Astrocyte (in vitro differentiated cells and primary cell): ENCODE measurements at regions not wholly inside any gene's neighbourhood (a gene's known extent, or its start where the extent isn't known, plus 50 kb on each side); places are given as distances from the start of the nearest gene placed in this dataset.

Experiments
- EZH2 ChIP-seq: IDR thresholded peaks from 2 replicates; pipeline ENCODE4 v1.6.1; 2012; ENCODE audit warnings: mild to moderate bottlenecking, low read length, inconsistent platforms; ENCODE audit not compliant: insufficient read depth
- TF ChIP-seq, protein P1 (sequence below): IDR thresholded peaks from 2 replicates; pipeline ENCODE4 v1.5.1; 2011; ENCODE audit warnings: low read depth, mild to moderate bottlenecking, inconsistent platforms, low read length, moderate library complexity; ENCODE audit not compliant: insufficient read depth

DNA sequence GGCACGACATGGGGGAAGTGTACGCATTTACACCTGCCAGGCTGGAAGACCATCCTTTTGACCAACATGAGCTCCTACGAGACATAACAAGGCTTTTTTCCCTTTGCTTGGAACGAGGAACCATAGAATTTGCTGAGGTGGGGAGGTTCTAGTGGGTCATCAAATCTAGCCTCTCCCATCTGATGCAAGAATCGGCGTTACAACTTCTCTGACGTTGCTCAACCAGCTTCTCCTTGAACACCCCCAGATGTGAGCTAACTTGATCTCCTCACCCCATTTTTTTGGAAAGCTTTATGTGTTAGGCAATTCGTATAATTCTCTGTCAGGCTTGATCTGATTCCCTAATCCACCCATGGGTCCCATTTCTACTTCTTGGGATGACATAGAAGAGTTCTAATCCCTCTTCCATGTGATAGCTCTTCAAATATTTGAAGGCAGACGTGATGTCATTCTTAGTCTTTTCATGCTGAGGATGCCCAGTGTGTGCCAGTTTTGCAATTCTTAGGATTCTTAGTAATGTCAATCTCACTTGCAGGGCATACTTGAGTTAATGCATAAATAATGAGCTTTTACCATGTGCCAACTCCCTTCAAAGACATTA is 163.6 kb upstream of the PARP11 start:
- TF ChIP-seq, protein P1, sequence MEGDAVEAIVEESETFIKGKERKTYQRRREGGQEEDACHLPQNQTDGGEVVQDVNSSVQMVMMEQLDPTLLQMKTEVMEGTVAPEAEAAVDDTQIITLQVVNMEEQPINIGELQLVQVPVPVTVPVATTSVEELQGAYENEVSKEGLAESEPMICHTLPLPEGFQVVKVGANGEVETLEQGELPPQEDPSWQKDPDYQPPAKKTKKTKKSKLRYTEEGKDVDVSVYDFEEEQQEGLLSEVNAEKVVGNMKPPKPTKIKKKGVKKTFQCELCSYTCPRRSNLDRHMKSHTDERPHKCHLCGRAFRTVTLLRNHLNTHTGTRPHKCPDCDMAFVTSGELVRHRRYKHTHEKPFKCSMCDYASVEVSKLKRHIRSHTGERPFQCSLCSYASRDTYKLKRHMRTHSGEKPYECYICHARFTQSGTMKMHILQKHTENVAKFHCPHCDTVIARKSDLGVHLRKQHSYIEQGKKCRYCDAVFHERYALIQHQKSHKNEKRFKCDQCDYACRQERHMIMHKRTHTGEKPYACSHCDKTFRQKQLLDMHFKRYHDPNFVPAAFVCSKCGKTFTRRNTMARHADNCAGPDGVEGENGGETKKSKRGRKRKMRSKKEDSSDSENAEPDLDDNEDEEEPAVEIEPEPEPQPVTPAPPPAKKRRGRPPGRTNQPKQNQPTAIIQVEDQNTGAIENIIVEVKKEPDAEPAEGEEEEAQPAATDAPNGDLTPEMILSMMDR = no peak
- TF ChIP-seq EZH2 = no peak
